Ishikawa (cell line): ENCODE measurements at regions not wholly inside any gene's neighbourhood (a gene's known extent, or its start where the extent isn't known, plus 50 kb on each side); places are given as distances from the start of the nearest gene placed in this dataset.

Experiments
- EP300 ChIP-seq: IDR thresholded peaks from 2 replicates; pipeline ENCODE4 v1.6.1; 2012; ENCODE audit warnings: borderline replicate concordance
- FOXM1 ChIP-seq: IDR thresholded peaks from 2 replicates; pipeline ENCODE4 v1.6.1; 2012; ENCODE audit warnings: low read depth, borderline replicate concordance
- NFIC ChIP-seq: IDR thresholded peaks from 2 replicates; pipeline ENCODE4 v1.6.1; 2012
- REST ChIP-seq: IDR thresholded peaks from 2 replicates; pipeline ENCODE4 v1.6.1; 2012; ENCODE audit warnings: low read depth, mild to moderate bottlenecking
- TAF1 ChIP-seq: IDR thresholded peaks from 2 replicates; pipeline ENCODE4 v1.6.1; 2012; ENCODE audit warnings: low read depth, mild to moderate bottlenecking
- TEAD4 ChIP-seq: IDR thresholded peaks from 2 replicates; pipeline ENCODE4 v1.6.1; 2012
- USF1 ChIP-seq: IDR thresholded peaks from 2 replicates; pipeline ENCODE4 v1.6.1; 2012
- YY1 ChIP-seq: IDR thresholded peaks from 2 replicates; pipeline ENCODE4 v1.6.1; 2012; ENCODE audit warnings: low read depth

GRCh38 chr15:92336419-92336987, 57.2 kb upstream of the ST8SIA2 start:
- TF ChIP-seq REST, result no peak
- no peak for TF ChIP-seq NFIC
- TF ChIP-seq YY1, result no peak
- TF ChIP-seq TEAD4, result no peak
- TF ChIP-seq EP300, result no peak
- no peak for TF ChIP-seq FOXM1
- TF ChIP-seq USF1, result no peak
- TF ChIP-seq TAF1, result no peak
